ENCODE measurements at regions not wholly inside any gene's neighbourhood (a gene's known extent, or its start where the extent isn't known, plus 50 kb on each side); places are given as distances from the start of the nearest gene placed in this dataset.

- H3K4me3 ChIP-seq (ENCODE audit: low read length): no peak overlapping the region
- no peak for DNase-seq (ENCODE audit: low read depth, low spot score)
These were observed 60.2 kb upstream of the NEDD9 start for GRCh38 chr6:11292594-11293236.

- DNase-seq (ENCODE audit: low read depth, low spot score): no peak
- no peak overlapping the region for H3K4me3 ChIP-seq (ENCODE audit: low read length)
These were observed 59.6 kb upstream of the NEDD9 start for GRCh38 chr6:11292091-11292490.

- no peak for DNase-seq (ENCODE audit: low read depth, low spot score)
- no peak overlapping the region for H3K4me3 ChIP-seq (ENCODE audit: low read length)
These were observed 59.1 kb upstream of the NEDD9 start for GRCh38 chr6:11291582-11291981.

GRCh38 chr6:11290027-11290426 is 57.6 kb upstream of the NEDD9 start:
- DNase-seq (ENCODE audit: low read depth, low spot score): no peak
- H3K4me3 ChIP-seq (ENCODE audit: low read length): no peak overlapping the region

DNA sequence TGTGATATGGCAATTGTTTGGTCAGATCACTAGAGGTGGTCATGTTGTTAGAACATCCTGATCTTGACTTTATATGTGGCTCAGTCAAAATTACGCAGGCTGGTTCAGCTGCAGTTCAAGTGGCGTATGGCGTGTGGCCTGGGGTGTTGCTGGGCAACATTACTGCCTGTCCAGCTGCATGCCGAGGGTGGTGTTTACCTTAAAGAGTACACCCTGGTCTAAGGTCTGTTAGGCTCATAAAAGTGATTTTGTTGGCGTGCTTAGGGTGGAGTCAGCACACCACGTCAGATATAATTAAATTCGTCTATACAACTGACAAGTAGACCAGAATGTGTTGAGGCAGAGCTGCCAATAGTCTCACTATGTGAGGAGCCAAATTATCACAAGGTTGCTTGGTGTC is 55.6 kb upstream of the NEDD9 start:
- DNase-seq (ENCODE audit: low read depth, low spot score): no peak
- no peak overlapping the region for H3K4me3 ChIP-seq (ENCODE audit: low read length)

DNA sequence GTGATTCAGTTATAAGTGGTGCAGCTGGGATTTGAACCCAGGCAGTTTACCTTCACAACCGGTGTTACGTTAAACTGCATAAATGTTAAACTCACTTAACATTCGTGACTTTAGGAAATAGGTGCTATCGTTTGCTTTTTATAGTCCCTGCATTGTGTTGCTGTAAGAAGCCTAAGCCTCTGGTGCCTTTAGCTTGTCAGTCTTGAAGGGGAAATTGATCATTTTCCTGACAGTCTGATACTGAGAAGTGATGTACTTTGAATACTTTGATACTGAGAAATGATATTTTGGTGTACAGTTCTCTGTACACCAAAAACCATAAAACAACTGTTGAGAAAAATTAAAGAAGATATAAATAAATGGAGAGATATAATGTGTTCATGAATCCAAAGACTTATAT is 52.5 kb upstream of the NEDD9 start:
- no peak for DNase-seq (ENCODE audit: low read depth, low spot score)
- no peak overlapping the region for H3K4me3 ChIP-seq (ENCODE audit: low read length)

DNA sequence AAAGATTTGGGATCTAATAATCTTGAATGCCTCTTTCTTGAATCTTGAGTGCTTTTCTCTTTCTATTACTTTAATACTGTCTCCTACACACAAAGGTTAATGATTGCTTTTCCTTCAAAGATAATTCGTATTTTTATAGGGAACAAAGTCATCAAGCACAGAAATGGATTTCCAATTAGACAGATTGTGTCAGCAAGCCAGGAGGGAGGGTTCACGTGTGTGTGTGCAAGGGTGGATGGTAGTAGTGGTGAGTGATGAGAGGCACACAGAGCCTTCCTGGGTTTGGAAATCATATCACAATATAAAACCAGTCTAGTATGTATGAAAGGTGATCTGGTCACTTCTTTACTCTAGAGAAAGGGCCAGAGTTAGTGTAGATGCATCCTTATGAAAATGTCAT is 51.2 kb upstream of the NEDD9 start:
- DNase-seq (ENCODE audit: low read depth, low spot score): no peak
- no peak overlapping the region for H3K4me3 ChIP-seq (ENCODE audit: low read length)

- no peak for DNase-seq (ENCODE audit: low read depth, low spot score)
- H3K4me3 ChIP-seq (ENCODE audit: low read length): no peak overlapping the region
These were observed 50.4 kb upstream of the NEDD9 start for GRCh38 chr6:11282875-11283274.

Measured in Jurkat, Clone E6-1 (cell line).